PC-3 (cell line): ENCODE measurements at regions not wholly inside any gene's neighbourhood (a gene's known extent, or its start where the extent isn't known, plus 50 kb on each side); places are given as distances from the start of the nearest gene placed in this dataset.

ENCODE experiments used
- EZH2 ChIP-seq: fragments of 300-600 bp; sonication (generic); IDR thresholded peaks from one replicate; pipeline ENCODE4 v1.6.1; 2017; ENCODE audit warnings: antibody characterized with exemption, mild to moderate bottlenecking, low read length; ENCODE audit not compliant: unreplicated experiment
- TF ChIP-seq, protein P1 (sequence below): fragments of 300-600 bp; sonication (generic); conservative IDR thresholded peaks from 2 replicates; pipeline ENCODE4 v1.5.1; 2017; ENCODE audit warnings: antibody characterized with exemption, low read depth, mild to moderate bottlenecking, low read length

DNA sequence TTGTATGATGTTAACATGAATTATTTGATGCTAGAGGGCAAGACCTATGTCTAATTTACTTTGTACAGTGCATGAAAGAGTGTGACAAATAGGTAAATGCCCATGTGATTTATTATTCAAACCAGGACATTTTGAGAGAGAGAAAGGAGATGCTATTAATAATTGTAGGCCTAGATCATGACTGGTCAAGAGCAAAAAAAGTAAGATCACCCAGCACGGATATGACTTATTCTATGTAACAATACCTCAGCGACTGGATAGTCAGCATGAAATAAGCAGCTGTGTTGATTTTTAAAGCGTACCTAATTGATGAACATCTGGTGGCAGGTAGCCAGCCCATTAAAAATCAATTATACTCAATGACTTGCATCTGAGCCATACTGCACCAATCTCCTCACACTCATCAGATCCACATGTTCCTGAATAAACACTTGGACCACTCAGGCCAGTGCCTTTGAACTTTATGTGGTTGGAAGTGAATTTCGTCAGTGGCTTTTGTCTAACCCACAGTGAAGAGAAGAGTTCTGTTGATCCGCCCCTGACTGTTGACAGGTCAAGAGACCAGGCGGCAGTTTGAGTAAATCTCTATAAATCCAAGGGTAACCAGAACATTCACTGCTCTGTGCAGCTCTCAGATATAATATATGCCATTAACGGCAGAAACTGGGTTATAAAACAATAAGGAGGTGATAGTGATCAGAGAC is 435.3 kb downstream of the MDFIC start:
- TF ChIP-seq, protein P1, sequence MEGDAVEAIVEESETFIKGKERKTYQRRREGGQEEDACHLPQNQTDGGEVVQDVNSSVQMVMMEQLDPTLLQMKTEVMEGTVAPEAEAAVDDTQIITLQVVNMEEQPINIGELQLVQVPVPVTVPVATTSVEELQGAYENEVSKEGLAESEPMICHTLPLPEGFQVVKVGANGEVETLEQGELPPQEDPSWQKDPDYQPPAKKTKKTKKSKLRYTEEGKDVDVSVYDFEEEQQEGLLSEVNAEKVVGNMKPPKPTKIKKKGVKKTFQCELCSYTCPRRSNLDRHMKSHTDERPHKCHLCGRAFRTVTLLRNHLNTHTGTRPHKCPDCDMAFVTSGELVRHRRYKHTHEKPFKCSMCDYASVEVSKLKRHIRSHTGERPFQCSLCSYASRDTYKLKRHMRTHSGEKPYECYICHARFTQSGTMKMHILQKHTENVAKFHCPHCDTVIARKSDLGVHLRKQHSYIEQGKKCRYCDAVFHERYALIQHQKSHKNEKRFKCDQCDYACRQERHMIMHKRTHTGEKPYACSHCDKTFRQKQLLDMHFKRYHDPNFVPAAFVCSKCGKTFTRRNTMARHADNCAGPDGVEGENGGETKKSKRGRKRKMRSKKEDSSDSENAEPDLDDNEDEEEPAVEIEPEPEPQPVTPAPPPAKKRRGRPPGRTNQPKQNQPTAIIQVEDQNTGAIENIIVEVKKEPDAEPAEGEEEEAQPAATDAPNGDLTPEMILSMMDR: no peak
- no peak for TF ChIP-seq EZH2
